Right forelimb (tissue), 1 donor: ENCODE measurements at regions not wholly inside any gene's neighbourhood (a gene's known extent, or its start where the extent isn't known, plus 50 kb on each side); places are given as distances from the start of the nearest gene placed in this dataset.

ENCODE experiments used
- DNase-seq: peaks from one replicate; pipeline ENCODE4 v3.0.0-alpha.2; 2018

DNA sequence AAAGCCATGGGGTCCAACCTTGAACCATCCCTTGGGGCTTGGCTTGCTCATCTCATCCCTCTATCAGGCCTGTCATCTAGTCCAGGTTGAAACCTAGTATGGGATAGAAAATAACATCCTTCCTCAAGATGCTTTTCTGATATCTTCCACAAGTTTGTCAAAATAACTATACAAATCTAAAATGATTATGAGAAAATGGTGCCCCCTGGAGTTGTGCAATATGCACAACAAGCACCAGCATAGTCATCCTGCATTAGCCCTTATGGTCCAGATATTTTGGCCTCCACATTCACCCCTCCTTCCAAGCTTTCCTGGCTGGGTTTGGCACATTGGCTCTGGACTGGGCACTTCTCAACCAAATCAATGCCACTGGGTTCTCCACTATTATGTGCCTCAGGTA is 101.2 kb downstream of the TBX19 start:
- no peak for DNase-seq

DNA sequence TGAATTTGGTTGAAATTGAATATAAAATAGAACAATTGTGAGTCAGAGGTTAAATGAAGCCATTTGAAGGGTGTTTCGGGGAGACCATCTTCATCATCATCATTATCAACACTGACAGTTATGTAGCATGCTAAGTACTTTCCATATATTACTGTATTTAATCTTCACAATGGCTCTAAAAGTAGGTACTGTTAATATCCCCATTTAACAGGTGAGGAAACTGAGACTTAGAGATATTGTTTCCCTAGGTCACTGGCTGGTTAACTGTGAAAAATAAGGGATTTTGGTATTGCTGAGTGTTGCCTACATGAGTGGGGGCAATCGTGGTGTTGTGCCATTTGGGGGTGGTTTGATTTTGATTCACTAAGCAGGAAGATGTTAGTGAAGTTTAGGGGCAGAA is 100.3 kb downstream of the TBX19 start:
- no peak for DNase-seq

DNA sequence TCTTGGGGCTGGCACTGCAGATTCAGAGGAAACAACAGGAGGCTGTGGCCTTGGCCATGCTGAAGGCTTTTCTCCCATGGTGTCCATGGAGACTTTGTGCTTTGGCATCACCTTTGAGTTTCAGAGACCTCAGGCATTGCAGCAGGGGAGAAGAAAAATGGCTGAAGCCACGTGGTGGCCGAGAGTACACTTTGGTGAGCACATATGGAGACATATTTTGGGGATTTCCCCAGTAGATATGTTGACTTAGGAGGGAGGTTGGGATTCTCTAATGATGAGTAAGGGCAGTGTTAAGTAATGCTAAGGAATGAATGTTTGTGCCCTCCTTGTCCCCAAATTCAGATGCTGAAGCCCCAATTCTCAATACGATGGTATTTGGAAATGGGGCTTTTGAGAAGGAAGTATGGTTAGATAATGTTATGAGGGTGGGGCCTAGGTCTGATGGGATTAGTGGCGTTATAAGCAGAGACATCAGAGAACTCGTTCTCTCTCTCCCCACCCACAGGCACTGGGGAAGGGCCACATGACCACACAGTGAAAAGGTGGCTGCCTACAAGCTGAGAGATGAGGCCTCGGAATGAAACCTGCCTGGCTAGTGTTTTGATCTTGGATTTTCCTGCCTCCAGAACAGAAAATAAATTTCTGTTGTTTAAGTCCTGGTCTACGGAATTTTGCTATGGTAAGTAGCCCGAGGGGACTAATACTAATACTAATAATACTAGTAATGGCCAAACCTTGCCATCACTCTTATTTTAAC is 98.6 kb downstream of the TBX19 start:
- no peak for DNase-seq

DNA sequence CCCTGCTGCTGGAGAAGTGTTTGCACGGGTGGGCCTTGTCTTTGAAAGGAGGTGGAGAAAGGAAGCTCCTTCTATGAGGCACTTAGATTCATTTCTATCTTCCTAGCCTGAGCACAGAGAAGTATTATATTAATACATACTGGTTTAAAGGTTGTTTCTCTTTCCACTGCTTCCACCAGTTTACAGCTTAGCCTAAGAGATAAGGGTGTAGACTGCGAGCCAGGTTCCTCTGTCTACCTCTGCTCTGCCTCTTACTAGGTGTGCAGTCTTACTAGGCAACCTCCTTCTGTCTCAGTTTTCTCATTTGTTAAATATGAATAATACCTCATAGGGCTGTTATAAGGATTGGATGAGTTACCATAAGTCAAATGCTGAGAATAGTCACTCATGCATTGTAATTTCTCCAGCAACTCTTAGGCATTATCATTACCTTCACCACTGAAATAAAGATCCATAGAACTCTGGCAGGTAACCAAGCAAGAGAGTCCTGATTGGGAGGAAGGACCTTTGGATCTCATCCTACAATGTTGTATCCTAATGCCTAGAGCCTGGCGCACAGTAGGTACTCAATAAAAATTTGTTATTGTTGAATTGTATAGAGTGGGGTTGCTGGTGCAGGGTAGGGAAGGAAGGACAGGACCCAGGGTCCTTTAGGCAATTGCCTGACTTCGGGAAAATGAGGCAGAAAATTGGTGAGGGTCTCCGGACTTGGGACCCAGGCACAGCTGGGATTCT is 95.1 kb downstream of the TBX19 start:
- DNase-seq, result no peak

DNA sequence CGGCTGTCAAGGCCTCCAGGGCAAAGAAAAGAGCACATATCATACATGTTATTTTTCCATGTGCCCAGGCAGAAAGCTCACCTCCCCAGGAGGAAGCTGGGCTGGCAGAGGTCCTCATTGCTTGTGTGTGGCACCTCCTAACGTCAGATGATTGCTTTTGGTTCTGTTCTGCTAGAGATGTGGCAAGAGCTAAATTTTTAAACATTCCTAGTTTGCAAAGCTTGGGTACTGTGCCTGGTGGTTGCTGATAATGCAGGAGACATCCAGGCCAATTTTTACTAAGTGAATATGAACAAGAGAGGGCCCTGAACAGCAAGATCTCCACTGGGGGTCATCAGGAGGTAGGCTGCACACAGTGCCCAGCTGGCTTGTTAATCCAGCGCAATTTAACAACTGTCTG is 93.9 kb downstream of the TBX19 start:
- no peak for DNase-seq

DNA sequence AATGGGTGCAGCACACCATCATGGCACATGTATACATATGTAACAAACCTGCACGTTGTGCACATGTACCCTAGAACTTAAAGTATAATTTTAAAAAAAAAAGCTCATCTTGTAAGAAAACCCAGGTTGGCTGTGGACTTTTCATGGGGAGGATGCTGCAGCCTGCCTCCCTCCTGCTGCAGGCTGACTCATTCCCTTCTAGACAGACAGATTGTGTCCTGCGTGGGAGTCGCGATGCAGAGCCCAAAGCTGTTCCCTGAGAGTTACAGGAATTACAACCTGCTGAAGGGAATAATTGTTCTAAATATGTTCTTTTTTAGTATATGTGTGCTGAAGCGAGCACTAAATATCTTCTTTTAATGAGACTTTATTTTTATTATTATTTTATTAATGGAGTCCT is 93.2 kb downstream of the TBX19 start:
- no peak for DNase-seq

- no peak for DNase-seq
Measured at GRCh38 chr1:168372861-168373371, 92.2 kb downstream of the TBX19 start.

DNA sequence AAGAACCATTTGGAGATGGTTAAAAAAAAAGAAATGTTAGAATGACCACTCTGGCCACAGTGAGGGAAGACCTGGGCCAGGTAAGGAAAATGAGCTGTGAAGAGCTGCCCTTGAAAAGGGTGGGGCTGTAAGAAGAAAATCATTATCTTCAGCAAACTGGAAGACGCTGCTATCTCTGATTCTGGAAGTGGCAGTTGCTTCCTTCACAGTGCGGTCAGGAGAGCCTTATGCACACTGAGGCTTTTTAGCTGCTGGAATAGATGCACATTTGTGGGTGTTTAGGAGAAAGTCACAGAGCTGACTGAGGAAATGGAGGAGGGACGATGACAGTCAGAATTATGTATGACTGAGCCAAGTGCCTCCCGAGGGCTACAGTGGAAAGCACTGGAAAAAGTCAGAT is 91.6 kb downstream of the TBX19 start:
- DNase-seq, result no peak

DNA sequence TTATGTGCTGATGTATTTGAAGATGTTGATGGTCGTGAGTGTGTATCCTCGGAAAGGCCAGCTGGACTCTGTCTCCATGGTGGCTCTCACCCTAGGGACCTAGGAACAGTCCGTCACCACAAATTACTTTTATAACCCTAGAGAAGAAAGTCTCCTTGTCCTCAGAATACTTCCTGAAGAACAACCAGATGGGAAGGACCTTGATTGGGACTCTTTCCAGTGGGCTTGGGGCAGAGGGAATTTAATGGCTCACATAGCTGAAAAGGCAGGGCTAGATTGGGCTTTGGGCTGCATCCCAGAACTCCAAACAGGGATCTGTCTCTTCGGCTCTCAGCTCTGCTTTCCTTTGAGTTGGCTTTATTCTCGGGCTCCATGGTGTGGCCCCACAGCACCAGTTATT is 90.8 kb downstream of the TBX19 start:
- no peak for DNase-seq

- no peak for DNase-seq
Measured at GRCh38 chr1:168370586-168370985, 89.9 kb downstream of the TBX19 start.

DNA sequence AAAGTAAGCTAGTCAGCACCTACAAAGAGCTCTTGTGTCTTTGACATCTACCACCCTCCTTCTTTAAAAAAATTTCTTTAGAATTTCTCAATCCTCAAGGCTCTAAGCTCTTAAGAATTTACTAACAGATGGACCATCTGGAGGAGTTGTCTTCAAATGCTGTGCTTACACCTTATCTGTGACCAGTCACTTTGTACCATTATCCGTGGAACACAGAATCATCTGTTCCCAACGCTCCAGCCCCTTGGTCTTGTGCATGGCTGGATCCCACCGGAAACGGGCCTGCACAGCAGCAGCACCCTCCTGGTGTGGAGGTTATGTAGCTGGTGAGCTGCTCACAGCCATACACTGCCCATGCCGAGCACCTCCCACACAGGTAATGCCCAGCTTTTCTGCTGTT is 89.0 kb downstream of the TBX19 start:
- no peak for DNase-seq

DNA sequence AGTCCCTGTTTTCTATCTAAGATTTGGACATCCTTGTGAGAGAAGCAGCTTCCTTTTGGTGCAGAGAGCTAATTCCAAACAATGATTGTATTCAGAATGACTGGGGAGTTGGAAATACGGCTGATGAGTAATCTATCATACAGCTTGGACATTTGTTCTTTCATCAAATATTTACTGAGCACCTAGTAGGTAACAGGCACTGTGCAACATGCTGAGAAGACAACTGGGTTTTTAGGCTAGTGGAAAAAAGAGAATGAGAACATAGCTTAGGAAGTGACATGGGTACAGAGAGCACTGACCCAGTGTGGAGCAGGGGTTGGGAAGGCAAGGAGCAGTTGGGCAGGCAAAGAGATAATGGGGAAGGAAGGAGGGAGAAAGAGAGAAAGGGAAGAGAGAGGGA is 87.5 kb downstream of the TBX19 start:
- DNase-seq, result no peak

- no peak for DNase-seq
Measured at GRCh38 chr1:168365719-168366479, 85.2 kb downstream of the TBX19 start.
